HEK293 (cell line): ENCODE measurements at regions not wholly inside any gene's neighbourhood (a gene's known extent, or its start where the extent isn't known, plus 50 kb on each side); places are given as distances from the start of the nearest gene placed in this dataset.

Experiments used
- SP2 ChIP-seq: fragments of 450-650 bp; formaldehyde crosslinking; IDR thresholded peaks from 2 replicates; pipeline ENCODE4 v1.5.1; 2016; ENCODE audit warnings: missing biosample characterization, missing genetic modification characterization
- TCF7L2 ChIP-seq: IDR thresholded peaks from 2 replicates; pipeline ENCODE4 v1.6.1; 2011; ENCODE audit warnings: low read depth, mild to moderate bottlenecking, inconsistent platforms, low read length, moderate library complexity, borderline replicate concordance
- ZBTB8A ChIP-seq: fragments of 450-650 bp; formaldehyde crosslinking; IDR thresholded peaks from 2 replicates; pipeline ENCODE4 v1.5.1; 2016; ENCODE audit warnings: missing biosample characterization, missing genetic modification characterization
- TF ChIP-seq, protein P1 (sequence below): fragments of 450-650 bp; formaldehyde crosslinking; IDR thresholded peaks from 2 replicates; pipeline ENCODE4; 2016; ENCODE audit warnings: missing biosample characterization, missing genetic modification characterization
- TF ChIP-seq, protein P2 (sequence below): fragments of 450-650 bp; formaldehyde crosslinking; IDR thresholded peaks from 2 replicates; pipeline ENCODE4 v1.5.1; 2016; ENCODE audit warnings: missing biosample characterization, missing genetic modification characterization
- TF ChIP-seq, protein P3 (sequence below): fragments of 450-650 bp; formaldehyde crosslinking; IDR thresholded peaks from 2 replicates; pipeline ENCODE4 v1.5.1; 2016; ENCODE audit warnings: missing biosample characterization, missing genetic modification characterization, borderline replicate concordance

DNA sequence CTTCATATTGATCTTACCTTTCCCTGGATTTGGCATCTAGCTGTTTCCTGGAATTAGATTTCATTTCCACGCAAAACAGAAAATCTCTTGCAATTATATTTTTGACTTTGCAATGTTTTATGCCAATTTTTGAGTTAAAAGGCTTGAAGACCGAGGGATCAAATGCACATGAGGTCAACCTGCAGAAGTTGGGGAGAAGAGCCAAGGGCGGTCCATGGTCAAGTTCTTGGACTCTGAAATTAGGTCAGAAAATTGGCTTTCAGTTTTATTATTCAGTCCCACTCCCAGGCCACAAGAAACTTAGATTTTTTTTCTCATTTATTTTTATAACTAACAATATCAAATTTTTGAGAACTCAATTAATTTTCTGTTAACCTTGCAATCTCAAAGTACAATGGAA is 499.1 kb upstream of the USP24 start:
- TF ChIP-seq, protein P1, sequence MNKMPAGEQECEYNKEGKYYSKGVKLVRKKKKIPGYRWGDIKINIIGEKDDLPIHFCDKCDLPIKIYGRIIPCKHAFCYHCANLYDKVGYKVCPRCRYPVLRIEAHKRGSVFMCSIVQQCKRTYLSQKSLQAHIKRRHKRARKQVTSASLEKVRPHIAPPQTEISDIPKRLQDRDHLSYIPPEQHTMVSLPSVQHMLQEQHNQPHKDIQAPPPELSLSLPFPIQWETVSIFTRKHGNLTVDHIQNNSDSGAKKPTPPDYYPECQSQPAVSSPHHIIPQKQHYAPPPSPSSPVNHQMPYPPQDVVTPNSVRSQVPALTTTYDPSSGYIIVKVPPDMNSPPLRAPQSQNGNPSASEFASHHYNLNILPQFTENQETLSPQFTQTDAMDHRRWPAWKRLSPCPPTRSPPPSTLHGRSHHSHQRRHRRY (tag by site-specific recombination) = no peak
- TF ChIP-seq, protein P2, sequence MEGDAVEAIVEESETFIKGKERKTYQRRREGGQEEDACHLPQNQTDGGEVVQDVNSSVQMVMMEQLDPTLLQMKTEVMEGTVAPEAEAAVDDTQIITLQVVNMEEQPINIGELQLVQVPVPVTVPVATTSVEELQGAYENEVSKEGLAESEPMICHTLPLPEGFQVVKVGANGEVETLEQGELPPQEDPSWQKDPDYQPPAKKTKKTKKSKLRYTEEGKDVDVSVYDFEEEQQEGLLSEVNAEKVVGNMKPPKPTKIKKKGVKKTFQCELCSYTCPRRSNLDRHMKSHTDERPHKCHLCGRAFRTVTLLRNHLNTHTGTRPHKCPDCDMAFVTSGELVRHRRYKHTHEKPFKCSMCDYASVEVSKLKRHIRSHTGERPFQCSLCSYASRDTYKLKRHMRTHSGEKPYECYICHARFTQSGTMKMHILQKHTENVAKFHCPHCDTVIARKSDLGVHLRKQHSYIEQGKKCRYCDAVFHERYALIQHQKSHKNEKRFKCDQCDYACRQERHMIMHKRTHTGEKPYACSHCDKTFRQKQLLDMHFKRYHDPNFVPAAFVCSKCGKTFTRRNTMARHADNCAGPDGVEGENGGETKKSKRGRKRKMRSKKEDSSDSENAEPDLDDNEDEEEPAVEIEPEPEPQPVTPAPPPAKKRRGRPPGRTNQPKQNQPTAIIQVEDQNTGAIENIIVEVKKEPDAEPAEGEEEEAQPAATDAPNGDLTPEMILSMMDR (tag by site-specific recombination) = no peak
- no peak for TF ChIP-seq TCF7L2
- TF ChIP-seq, protein P3, sequence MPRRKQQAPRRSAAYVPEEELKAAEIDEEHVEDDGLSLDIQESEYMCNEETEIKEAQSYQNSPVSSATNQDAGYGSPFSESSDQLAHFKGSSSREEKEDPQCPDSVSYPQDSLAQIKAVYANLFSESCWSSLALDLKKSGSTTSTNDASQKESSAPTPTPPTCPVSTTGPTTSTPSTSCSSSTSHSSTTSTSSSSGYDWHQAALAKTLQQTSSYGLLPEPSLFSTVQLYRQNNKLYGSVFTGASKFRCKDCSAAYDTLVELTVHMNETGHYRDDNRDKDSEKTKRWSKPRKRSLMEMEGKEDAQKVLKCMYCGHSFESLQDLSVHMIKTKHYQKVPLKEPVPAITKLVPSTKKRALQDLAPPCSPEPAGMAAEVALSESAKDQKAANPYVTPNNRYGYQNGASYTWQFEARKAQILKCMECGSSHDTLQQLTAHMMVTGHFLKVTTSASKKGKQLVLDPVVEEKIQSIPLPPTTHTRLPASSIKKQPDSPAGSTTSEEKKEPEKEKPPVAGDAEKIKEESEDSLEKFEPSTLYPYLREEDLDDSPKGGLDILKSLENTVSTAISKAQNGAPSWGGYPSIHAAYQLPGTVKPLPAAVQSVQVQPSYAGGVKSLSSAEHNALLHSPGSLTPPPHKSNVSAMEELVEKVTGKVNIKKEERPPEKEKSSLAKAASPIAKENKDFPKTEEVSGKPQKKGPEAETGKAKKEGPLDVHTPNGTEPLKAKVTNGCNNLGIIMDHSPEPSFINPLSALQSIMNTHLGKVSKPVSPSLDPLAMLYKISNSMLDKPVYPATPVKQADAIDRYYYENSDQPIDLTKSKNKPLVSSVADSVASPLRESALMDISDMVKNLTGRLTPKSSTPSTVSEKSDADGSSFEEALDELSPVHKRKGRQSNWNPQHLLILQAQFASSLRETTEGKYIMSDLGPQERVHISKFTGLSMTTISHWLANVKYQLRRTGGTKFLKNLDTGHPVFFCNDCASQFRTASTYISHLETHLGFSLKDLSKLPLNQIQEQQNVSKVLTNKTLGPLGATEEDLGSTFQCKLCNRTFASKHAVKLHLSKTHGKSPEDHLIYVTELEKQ = no peak
- no peak for TF ChIP-seq SP2 (tag by site-specific recombination)
- TF ChIP-seq ZBTB8A (tag by site-specific recombination) = no peak
